H9 (cell line): ENCODE measurements at regions not wholly inside any gene's neighbourhood (a gene's known extent, or its start where the extent isn't known, plus 50 kb on each side); places are given as distances from the start of the nearest gene placed in this dataset.

ENCODE experiments used
- DNase-seq: peaks from one replicate; pipeline ENCODE4 v3.0.0-alpha.2; 2017
- H2AFZ ChIP-seq: one replicate; pipeline ENCODE4 v1.6.1; 2013; ENCODE audit warnings: mild to moderate bottlenecking, low read length, control low read depth, moderate library complexity
- H2AK5ac ChIP-seq: 2 replicates; pipeline ENCODE4 v1.6.1; 2013; ENCODE audit warnings: low read length, control low read depth, mixed read lengths; ENCODE audit not compliant: insufficient read length
- H2BK120ac ChIP-seq: one replicate; pipeline ENCODE4 v1.6.1; 2013; ENCODE audit warnings: low read depth, mild to moderate bottlenecking, low read length, control low read depth, inconsistent platforms; ENCODE audit not compliant: poor library complexity, severe bottlenecking
- H2BK12ac ChIP-seq: 2 replicates; pipeline ENCODE4 v1.6.1; 2013; ENCODE audit warnings: low read length, control low read depth, mixed read lengths, low read depth; ENCODE audit not compliant: insufficient read length
- H2BK15ac ChIP-seq: 2 replicates; pipeline ENCODE4 v1.6.1; 2013; ENCODE audit warnings: low read depth, low read length, control low read depth
- H2BK20ac ChIP-seq: one replicate; pipeline ENCODE4 v1.6.1; 2013; ENCODE audit warnings: low read depth, mild to moderate bottlenecking, low read length, control low read depth, inconsistent platforms; ENCODE audit not compliant: poor library complexity, severe bottlenecking
- H2BK5ac ChIP-seq: 2 replicates; pipeline ENCODE4 v1.6.1; 2013; ENCODE audit warnings: low read length, control low read depth, mixed read lengths; ENCODE audit not compliant: insufficient read length
- H3K14ac ChIP-seq: 2 replicates; pipeline ENCODE4 v1.6.1; 2013; ENCODE audit warnings: low read length, control low read depth; ENCODE audit not compliant: insufficient read depth
- H3K18ac ChIP-seq: 2 replicates; pipeline ENCODE4 v1.6.1; 2013; ENCODE audit warnings: low read depth, mild to moderate bottlenecking, mixed read lengths, low read length, control low read depth; ENCODE audit not compliant: insufficient read length
- H3K23ac ChIP-seq: 2 replicates; pipeline ENCODE4 v1.6.1; 2013; ENCODE audit warnings: low read length, control low read depth, mixed read lengths, low read depth; ENCODE audit not compliant: insufficient read length
- H3K23me2 ChIP-seq: 2 replicates; pipeline ENCODE4 v1.6.1; 2013; ENCODE audit warnings: low read depth, mild to moderate bottlenecking, mixed read lengths, low read length, control low read depth; ENCODE audit not compliant: insufficient read length, poor library complexity, severe bottlenecking
- H3K27ac ChIP-seq: 2 replicates; pipeline ENCODE4 v1.5.1; 2013; ENCODE audit warnings: low read length, control low read depth, mixed read lengths, low read depth; ENCODE audit not compliant: insufficient read length
- H3K27me3 ChIP-seq: 2 replicates; pipeline ENCODE4 v1.6.1; 2013; ENCODE audit warnings: low read length, control low read depth, inconsistent platforms; ENCODE audit not compliant: insufficient read depth
- H3K4ac ChIP-seq: 2 replicates; pipeline ENCODE4 v1.6.1; 2013; ENCODE audit warnings: low read depth, mild to moderate bottlenecking, control low read depth, inconsistent platforms, low read length, moderate library complexity
- H3K4me1 ChIP-seq: 2 replicates; pipeline ENCODE4 v1.6.1; 2013; ENCODE audit warnings: low read length, control low read depth, inconsistent platforms; ENCODE audit not compliant: insufficient read depth
- H3K4me2 ChIP-seq: 2 replicates; pipeline ENCODE4 v1.6.1; 2013; ENCODE audit warnings: low read length, control low read depth, mixed read lengths; ENCODE audit not compliant: insufficient read length, insufficient read depth
- H3K56ac ChIP-seq: 2 replicates; pipeline ENCODE4 v1.6.1; 2013; ENCODE audit warnings: low read depth, mild to moderate bottlenecking, mixed read lengths, low read length, control low read depth; ENCODE audit not compliant: insufficient read length
- H3K79me1 ChIP-seq: 2 replicates; pipeline ENCODE4 v1.6.1; 2013; ENCODE audit warnings: low read depth, mild to moderate bottlenecking, moderate library complexity, low read length, control low read depth, inconsistent platforms; ENCODE audit not compliant: insufficient read depth, poor library complexity, severe bottlenecking
- H3K79me2 ChIP-seq: 2 replicates; pipeline ENCODE4 v1.6.1; 2013; ENCODE audit warnings: low read length, control low read depth, inconsistent platforms; ENCODE audit not compliant: insufficient read depth
- H3K9ac ChIP-seq: 2 replicates; pipeline ENCODE4 v1.6.1; 2013; ENCODE audit warnings: low read length, control low read depth, mixed read lengths; ENCODE audit not compliant: insufficient read length; ENCODE audit errors: extremely low read depth
- H3K9me3 ChIP-seq: one replicate; pipeline ENCODE4 v1.6.1; 2013; ENCODE audit warnings: low read depth, low read length, inconsistent platforms; ENCODE audit not compliant: control insufficient read depth
- H3T11ph ChIP-seq: one replicate; pipeline ENCODE4 v1.6.1; 2013; ENCODE audit warnings: mild to moderate bottlenecking, low read length, control low read depth, inconsistent platforms
- H4K20me1 ChIP-seq: one replicate; pipeline ENCODE4 v1.6.1; 2013; ENCODE audit not compliant: control insufficient read depth, insufficient read length, insufficient read depth
- H4K5ac ChIP-seq: 2 replicates; pipeline ENCODE4 v1.6.1; 2013; ENCODE audit warnings: low read depth, mild to moderate bottlenecking, mixed read lengths, low read length, control low read depth; ENCODE audit not compliant: insufficient read length
- H4K8ac ChIP-seq: replicated peaks from 2 replicates; pipeline ENCODE4 v1.6.1; 2013; ENCODE audit warnings: low read length, control low read depth, mixed read lengths, low read depth; ENCODE audit not compliant: insufficient read length
- H4K91ac ChIP-seq: 2 replicates; pipeline ENCODE4 v1.6.1; 2013; ENCODE audit warnings: low read depth, mild to moderate bottlenecking, moderate library complexity, mixed read lengths, low read length, control low read depth; ENCODE audit not compliant: insufficient read length
- H3K27ac Mint-ChIP-seq, 3 experiments: 2 replicates in 2 of 3; 3 replicates in 1 of 3; pipeline ENCODE4 v1.8.0; 2020 to 2021; ENCODE audit warnings: mixed read lengths in 3 of 3, mild to moderate bottlenecking in 1 of 3, moderate library complexity in 1 of 3
- H3K27me3 Mint-ChIP-seq: 2 replicates; pipeline ENCODE4 v1.8.0; 2021; ENCODE audit warnings: low read depth, mild to moderate bottlenecking, moderate library complexity, mixed read lengths
- H3K36me3 Mint-ChIP-seq, 3 experiments: 2 replicates in 2 of 3; 3 replicates in 1 of 3; pipeline ENCODE4 v1.8.0; 2020 to 2021; ENCODE audit warnings: low read depth in 3 of 3, mixed read lengths in 3 of 3; ENCODE audit not compliant: insufficient read depth in 1 of 3
- H3K4me1 Mint-ChIP-seq, 2 experiments: 2 replicates each; pipeline ENCODE4 v1.8.0; 2020; ENCODE audit warnings: mixed read lengths in 2 of 2
- H3K4me3 Mint-ChIP-seq, 2 experiments: 2 replicates in 1 of 2; 3 replicates in 1 of 2; pipeline ENCODE4 v1.8.0; 2020 to 2021; ENCODE audit warnings: mild to moderate bottlenecking in 2 of 2, mixed read lengths in 2 of 2, moderate library complexity in 1 of 2
- H3K9me3 Mint-ChIP-seq, 2 experiments: 2 replicates in 1 of 2; 3 replicates in 1 of 2; pipeline ENCODE4 v1.8.0; 2020; ENCODE audit warnings: mild to moderate bottlenecking in 2 of 2, mixed read lengths in 2 of 2, moderate library complexity in 1 of 2
- CTCF ChIP-seq: fragments of 200-600 bp; sonication (generic); conservative IDR thresholded peaks from 3 replicates; pipeline ENCODE4 v1.8.0; 2021; ENCODE audit warnings: antibody characterized with exemption, mild to moderate bottlenecking
- WGBS: extraction: QIAGEN DNeasy Blood & Tissue Kit; methylation state at CpG from one replicate; pipeline ENCODE4 v1.1.7; 2013; ENCODE audit warnings: missing lambda C conversion rate, low lambda C conversion rate, mixed read lengths; ENCODE audit not compliant: insufficient read length; ENCODE audit errors: extremely low coverage; 5-methylcytosine and 5-hydroxymethylcytosine counted together

GRCh38 chr13:111909971-111910671, 156.8 kb upstream of the SOX1 start:
- Histone ChIP-seq H3K9me3 (no peaks in the 10 kb centered on the region), H3K18ac (no peak overlapping the region), H2AK5ac (no peak overlapping the region), H2BK15ac (no peak overlapping the region), H4K20me1 (no peaks in the 10 kb centered on the region), H3K79me2 (no peaks in the 10 kb centered on the region), H3K4ac (no peak overlapping the region), H3K79me1 (no peaks in the 10 kb centered on the region), H3K27ac (no peak overlapping the region), H2BK12ac (no peak overlapping the region), H2BK120ac (no peak overlapping the region), H2BK20ac (no peak overlapping the region), H4K5ac (no peak overlapping the region), H3K27me3 (no peaks in the 10 kb centered on the region), H3K4me2 (no peak overlapping the region), H3T11ph (no peak overlapping the region), H4K91ac (no peak overlapping the region), H4K8ac (no peak overlapping the region), H3K56ac (no peak overlapping the region), H3K14ac (no peak overlapping the region), H3K9ac (no peak overlapping the region), H3K4me1 (no peaks in the 10 kb centered on the region), H2BK5ac (no peak overlapping the region), H3K23me2 (no peaks in the 10 kb centered on the region), H2AFZ (no peak overlapping the region), H3K23ac (no peak overlapping the region)
- Mint-ChIP-seq H3K9me3 (no peaks in the 10 kb centered on the region; a peak in 1 of 5 replicates), H3K4me1 (peaks cover 0 to 7% of the 10 kb centered on the region in 2 experiments; a peak in 2 of 4 replicates), H3K27ac (no peak overlapping the region), H3K4me3 (no peak overlapping the region), H3K27me3 (peaks cover 40% of the 10 kb centered on the region), H3K36me3 (no peaks in the 10 kb centered on the region; a peak in 2 of 7 replicates)
- WGBS = no CpG with 5 or more reads among the region's 16 CpGs
- TF ChIP-seq CTCF = no peak
- no peak for DNase-seq
